Fibroblast of mammary gland (primary cell): ENCODE measurements at regions not wholly inside any gene's neighbourhood (a gene's known extent, or its start where the extent isn't known, plus 50 kb on each side); places are given as distances from the start of the nearest gene placed in this dataset.

Experiments used
- DNase-seq: peaks from one replicate; pipeline ENCODE4 v3.0.0-alpha.2; 2010; ENCODE audit warnings: low read depth
- H3K4me3 ChIP-seq: 2 replicates; pipeline ENCODE4 v1.5.1; 2011; ENCODE audit warnings: low read depth, mild to moderate bottlenecking, low read length, moderate library complexity; ENCODE audit not compliant: control insufficient read depth
- CTCF ChIP-seq: conservative IDR thresholded peaks from 2 replicates; pipeline ENCODE4 v1.5.1; 2011; ENCODE audit warnings: low read depth, low read length, inconsistent platforms; ENCODE audit not compliant: control insufficient read depth, insufficient read depth

GRCh38 chr18:73614812-73615211, 532.8 kb downstream of the FBXO15 start:
- DNase-seq, result peak; percentile 84
- no peak overlapping the region for H3K4me3 ChIP-seq
- no peak for TF ChIP-seq CTCF

- peak; percentile 24 for DNase-seq
- no peak overlapping the region for H3K4me3 ChIP-seq
These were observed 533.8 kb downstream of the FBXO15 start for GRCh38 chr18:73613706-73614340.

GRCh38 chr18:73597832-73598615, 549.6 kb downstream of the FBXO15 start:
- H3K4me3 ChIP-seq, result no peak overlapping the region
- no peak for DNase-seq
- no peak for TF ChIP-seq CTCF

More at GRCh38 chr18:73613706-73614340, 533.8 kb downstream of the FBXO15 start:
- no peak for TF ChIP-seq CTCF

GRCh38 chr18:73594749-73595148, 552.9 kb downstream of the FBXO15 start:
- DNase-seq, result peak; percentile 44
- H3K4me3 ChIP-seq, result no peak overlapping the region
- no peak for TF ChIP-seq CTCF

DNA sequence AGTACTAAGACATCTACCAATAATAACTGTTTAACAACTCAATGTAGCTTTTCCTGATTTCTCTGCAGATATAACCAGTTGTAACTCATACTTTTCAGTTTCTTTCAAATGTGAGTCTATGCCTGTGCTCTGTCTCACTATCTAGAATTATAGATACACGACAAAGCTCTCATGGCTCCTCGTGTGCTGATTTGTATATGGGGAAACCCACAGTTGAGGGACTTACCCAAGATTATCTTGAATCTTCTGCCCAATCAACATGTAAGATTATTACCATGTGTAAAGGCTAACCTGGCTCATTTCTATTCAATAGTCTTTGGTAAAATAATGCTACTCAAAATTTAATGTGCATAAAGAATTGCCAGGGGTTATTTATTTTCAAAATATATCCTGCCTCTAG, 554.4 kb downstream of the FBXO15 start:
- no peak overlapping the region for H3K4me3 ChIP-seq
- DNase-seq, result no peak
- TF ChIP-seq CTCF, result no peak

DNA sequence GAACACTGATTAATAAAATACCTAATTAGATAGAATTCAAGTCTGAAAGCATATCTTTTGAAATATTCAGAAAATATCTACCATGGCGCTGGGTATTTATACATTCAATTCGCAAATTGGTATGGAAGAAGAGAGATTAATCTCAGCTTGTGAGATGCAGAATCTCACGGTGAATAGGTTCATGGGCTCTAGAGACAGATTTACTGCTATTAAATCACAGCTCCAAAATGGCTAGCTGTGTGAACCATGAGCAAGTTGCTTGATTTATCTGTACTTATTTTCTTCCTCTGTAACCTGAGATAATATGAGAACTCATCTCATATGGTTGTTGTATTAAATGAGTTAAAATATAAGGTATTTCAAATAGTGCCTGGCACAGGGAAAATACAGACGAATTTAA, 556.7 kb downstream of the FBXO15 start:
- H3K4me3 ChIP-seq, result no peak overlapping the region
- TF ChIP-seq CTCF, result no peak
- DNase-seq, result no peak
